ENCODE measurements at regions not wholly inside any gene's neighbourhood (a gene's known extent, or its start where the extent isn't known, plus 50 kb on each side); places are given as distances from the start of the nearest gene placed in this dataset.
"Not testable (repeated sequence)": the region's sequence is repeated elsewhere in the genome, so short reads cannot be mapped to it uniquely, and the experiment has no call there.

DNA sequence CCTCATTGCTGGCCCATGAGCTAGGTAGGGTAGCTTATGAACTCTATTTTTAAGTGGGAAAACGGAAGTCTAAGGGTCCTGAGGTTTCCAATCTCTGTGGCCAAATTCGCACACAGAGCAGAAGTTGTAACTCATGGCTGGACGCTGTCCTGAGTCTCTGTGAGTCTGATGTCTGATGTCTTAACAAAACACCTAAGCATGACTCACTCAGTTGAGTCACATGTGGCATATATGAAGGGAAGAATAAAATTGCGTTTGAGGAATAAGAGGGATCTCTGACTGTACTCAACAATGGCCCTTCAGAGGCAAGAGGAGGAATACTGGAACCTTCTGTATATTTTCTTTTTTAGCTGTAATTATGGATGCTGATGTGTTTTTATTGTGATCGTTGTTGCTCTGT lies 569.7 kb downstream of the RIT2 start:
- DNase-seq (ENCODE audit: low read depth): no peak

DNA sequence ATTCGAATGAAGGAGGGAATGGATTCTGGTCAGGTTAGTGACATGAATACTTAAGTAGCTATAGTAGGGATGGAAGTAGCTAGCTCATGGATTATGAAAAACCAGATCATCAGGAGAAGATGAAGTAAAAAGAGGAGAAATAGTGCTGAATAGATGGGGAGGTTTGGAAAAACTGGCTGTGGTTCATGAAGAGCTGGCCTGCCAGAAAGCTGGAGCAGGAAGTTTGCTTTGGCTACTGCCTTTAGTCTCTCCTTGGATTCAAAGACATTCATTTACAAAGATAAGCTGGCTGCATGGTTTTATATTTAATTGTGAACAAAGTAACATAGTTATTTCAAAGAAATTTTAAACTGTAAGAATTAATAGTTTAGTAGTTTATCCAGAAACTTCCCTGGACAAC lies 567.0 kb downstream of the RIT2 start:
- no peak for DNase-seq (ENCODE audit: low read depth)

DNA sequence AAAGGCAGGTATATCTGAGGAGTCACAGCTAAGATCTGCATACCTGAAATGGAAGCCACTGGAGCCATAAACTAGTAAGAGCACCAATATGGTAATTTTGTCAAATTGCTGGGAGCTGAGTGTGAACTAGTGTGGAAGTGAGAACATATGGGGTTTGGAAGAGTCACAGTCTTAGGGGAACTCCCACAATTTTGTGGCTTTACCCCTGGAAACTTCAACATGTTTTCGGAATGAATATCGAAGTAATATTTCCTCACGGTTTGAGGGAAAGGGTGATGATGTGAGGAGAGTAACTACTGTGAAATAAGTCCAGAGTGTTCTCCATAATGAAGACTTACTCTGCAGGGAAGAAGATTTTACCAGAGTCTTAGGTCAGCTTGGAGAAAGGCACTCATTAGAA lies 565.9 kb downstream of the RIT2 start:
- no peak for DNase-seq (ENCODE audit: low read depth)

DNA sequence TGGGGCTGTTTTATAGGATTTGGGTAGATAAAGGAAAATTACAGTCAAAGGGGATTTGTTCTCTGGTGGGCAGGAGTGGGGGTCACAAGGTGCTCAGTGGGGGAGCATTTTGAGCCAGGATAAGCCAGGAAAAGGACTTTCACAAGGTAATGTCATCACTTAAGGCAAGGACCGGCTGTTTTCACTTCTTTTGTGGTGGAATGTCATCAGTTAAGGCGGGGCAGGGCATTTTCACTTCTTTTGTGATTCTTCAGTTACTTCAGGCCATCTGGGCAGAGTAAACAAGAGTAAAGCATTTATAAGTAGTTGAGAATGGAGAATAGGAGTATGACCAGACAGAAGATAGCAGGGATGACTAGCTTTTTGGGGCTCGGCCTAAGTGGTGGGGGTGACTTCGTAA lies 562.9 kb downstream of the RIT2 start:
- not testable (repeated sequence) for DNase-seq (ENCODE audit: low read depth)

DNA sequence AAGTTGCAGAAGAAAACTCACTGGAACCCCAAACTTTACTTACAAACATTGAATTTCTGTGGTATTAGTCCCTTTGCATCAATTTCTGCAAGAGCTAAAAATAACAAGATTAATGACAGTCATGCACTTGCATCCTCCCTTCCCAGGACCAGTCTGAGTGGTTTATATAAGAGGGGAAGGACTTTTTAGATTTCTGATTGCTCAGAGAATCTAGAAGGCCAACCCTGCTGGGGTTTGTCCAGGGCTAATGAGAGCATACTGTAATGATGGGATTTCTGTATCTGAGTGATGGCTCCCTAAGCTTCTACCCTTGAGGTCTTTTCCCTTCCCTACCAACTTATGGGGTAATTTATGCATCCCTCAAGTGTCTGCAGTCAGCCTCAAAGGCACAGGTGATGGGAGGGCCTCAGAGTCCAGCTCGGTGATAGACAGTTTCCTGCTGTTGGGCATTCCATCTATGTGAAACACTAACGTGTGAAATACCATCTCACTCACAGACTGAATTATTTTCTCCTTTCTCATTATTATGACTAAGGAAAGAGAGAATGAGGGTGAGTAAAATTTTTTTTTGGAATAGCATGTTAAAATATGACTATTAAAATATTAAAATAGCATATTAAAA lies 556.3 kb downstream of the RIT2 start:
- DNase-seq (ENCODE audit: low read depth): no peak

DNA sequence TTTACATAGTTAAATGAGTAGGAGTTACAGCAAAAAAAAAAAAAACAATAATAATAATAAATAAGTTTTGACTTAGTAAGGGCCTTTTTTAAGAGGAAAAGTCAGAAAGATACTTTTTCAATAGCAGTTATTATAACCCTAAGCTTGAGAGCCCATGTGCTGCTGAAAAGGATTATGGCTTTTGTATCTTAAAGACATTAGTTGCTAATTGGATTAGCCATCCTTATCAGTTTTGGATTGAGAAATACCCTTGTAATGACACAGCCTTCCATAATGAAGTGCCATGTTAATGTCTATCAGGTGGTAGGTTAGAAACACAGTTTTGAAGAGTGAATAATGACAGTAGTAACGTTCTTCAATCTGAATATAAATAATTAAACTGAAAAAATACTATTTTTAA lies 554.0 kb downstream of the RIT2 start:
- DNase-seq (ENCODE audit: low read depth): no peak

DNA sequence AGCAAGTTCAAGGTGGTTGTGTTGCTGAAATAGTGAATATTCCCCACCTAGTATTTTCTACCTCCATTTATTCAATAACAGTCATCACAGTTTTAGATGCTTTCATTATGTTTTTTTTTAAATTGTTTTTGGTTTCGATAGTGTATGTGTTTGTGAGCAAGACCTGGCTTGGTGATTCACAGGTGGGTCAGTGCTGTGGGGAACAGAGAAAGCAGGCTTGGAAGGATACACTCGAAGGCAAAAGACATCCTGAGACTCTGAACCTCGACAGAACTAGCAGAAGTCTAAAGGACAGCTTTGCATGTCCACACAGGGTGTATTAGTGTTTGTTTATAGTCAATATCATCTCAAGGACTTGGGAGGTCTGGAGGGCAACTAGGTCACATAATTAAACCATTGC lies 551.5 kb downstream of the RIT2 start:
- DNase-seq (ENCODE audit: low read depth): no peak

DNA sequence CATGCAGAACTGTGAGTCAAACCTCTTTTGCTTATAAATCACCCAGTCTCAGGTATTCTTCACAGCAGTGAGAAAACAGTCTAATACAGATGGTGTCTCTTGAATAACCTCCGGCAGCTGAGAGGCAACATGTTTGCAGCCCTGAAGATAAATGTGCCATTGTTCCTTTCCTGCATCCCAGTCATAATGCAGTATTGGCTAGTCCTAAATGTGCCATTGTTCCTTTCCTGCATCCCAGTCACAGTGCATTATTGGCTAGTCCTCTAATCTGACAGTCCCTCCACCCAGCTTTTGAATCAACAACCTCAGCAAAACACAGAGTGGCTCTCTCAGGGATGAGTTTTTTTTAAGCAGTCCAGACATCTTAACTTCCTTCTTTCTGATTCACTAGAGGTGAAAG lies 550.7 kb downstream of the RIT2 start:
- no peak for DNase-seq (ENCODE audit: low read depth)

DNA sequence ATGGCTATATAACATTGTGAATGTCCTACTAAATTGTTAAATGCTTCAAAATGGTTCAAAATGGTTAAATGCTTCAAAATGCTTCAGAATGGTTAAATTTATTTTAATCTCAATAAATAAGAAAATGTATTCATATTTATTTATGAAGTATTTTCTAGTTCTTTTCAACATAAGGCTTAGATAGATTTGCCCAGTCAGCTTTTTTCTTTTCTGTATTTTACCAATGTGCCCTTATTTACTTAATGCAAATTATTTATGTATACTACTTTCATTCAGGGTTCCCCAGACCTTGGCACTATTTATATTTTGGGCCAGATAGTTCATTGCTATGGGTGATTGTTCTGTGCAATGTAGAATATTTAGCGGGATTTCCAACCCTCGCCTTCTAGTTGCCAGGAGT lies 546.7 kb downstream of the RIT2 start:
- no peak for DNase-seq (ENCODE audit: low read depth)

DNA sequence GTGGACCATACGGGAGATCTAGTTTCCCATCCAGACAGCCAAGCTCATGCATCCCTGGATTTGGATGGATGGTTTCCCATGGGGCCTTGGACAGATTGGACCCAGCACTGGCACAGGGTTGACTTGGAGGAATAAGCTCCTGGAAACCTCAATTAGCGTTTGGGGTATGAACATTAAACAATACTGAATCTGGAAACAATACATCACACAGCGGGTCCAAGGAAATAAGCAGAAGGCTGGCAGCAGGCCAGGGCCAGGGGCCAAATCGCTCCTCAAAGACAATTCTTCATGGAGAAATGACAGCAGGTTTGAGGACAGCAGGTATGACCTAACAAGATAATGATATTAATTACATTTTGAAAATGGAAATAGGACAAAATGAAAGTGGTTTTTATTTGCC lies 540.6 kb downstream of the RIT2 start:
- DNase-seq (ENCODE audit: low read depth): no peak

DNA sequence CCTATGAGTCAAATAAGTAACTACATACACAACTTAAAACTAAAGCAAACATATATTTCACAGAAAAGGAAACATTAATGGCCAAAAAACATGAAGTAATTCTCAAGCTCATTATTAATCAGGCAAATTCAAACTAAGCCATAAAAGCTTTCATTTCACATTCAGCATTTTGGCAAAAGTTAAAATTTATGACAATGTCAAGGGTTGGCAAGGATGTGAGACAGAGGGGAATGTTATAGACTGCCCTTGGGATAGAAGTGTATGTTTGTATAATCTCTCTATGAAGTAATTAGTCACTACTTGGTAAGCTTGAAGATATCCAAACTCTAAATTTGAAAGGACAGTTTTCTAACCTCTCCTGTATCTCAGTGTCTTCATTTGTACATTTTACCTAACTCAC lies 539.4 kb downstream of the RIT2 start:
- DNase-seq (ENCODE audit: low read depth): no peak

DNA sequence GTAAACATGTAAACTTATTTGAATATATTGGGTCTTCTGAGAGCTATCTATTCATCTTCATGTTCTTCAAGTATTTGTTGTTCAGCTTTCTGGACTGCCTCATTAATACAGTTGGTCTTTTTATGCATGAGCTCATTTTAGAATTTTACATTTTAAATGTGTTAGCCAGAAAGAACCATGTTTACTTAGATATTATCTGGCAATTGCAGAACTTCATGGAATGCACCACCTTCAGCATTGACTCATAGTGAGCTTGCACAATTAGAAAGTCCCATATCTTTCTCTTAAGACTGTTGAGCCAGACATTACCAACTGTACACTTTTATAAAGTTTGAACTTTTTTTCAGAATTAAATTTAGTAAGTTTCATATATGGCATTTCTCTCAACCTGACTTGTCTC lies 536.7 kb downstream of the RIT2 start:
- DNase-seq (ENCODE audit: low read depth): no peak

DNA sequence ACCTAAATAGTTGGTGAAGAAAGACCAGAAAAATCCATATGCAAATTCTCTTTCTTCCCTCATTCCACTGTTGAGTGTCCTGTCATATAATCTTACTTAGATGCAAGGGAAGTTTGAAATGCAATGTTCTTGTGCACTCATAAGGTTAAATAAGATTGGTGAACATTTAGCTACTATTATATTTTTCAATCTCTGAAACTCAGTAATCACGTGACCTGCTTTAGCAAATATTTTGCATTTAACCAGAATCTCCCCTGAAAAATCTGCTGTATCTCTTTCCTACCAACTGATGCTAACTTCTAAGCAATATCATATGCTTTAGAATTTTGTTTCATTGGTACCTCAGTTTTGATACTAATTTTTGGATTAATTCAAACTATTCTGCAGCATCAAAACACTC lies 533.2 kb downstream of the RIT2 start:
- DNase-seq (ENCODE audit: low read depth): no peak

DNA sequence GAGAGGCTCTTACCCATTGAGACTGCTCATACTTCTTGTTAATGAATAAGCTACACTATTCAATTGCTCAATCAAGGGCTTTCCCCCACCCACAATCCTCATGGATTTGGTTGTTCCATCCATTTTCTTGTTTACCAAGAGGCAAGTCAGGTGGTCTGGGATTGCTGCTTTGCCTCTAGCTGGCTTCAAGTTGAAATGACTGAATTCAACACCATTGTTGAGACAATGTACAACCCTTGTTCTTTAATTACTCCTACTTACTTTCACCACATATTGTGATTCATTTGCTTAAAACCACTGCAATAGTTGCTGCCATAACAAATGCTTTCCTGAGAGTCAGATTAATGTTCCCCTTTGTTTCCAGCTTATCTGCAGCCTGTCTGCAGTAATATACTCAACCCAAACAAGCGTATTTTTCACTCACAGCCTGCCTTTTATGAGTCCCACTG lies 532.2 kb downstream of the RIT2 start:
- no peak for DNase-seq (ENCODE audit: low read depth)

DNA sequence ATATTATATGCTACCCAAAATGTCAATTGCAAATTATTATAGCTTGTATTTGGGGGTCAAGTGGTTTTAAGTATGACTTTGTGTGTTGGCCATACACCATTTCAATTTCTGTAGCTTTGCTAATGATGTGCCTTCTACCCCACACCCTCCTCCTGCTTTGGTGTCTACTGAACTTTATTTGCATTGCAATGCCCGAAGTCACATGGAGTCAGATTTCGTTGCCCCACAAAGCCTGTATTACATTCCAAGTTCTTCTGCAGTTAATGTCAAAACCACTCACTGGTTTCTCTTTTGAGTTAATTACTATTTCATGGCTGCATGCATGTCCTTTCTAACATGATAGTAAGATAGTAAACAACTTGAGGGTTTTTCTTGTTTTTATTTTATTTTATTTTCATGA lies 528.9 kb downstream of the RIT2 start:
- DNase-seq (ENCODE audit: low read depth): no peak

DNA sequence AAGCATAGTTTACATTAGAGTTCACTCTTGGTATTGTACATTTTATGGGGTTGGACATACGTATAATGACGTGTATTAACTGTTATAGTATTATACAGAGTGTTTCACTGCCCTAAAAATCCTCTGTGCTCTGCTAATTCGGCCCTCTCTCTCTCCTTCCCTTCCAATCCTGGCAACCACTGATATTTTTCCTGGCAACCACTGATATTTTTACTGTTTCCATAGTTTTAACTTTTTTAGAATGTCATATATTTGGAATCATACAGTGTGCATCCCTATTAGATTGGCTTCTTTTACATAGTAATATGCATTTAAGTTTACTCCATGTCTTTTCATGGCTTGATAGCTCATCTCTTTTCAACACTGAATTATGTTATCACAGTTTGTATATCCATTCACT lies 526.7 kb downstream of the RIT2 start:
- DNase-seq (ENCODE audit: low read depth): no peak

DNA sequence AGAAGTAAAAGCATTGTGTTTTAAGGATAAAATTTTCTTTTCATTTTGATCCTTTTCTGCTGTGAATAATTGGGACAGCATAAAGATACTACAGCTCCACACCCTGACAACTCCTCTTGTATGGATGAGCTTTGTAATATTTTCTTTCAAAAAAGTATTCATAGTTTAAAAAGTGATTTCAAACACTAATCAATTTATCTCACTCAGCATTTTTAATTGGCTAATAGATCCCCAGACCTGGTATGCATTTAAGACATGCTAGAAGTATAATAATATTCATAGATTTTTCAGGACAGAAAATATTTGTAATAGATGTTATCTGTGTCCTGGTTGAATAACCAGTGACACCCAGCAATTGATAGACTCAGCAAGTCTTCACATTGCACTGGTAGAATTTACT lies 510.7 kb downstream of the RIT2 start:
- DNase-seq (ENCODE audit: low read depth): no peak

DNA sequence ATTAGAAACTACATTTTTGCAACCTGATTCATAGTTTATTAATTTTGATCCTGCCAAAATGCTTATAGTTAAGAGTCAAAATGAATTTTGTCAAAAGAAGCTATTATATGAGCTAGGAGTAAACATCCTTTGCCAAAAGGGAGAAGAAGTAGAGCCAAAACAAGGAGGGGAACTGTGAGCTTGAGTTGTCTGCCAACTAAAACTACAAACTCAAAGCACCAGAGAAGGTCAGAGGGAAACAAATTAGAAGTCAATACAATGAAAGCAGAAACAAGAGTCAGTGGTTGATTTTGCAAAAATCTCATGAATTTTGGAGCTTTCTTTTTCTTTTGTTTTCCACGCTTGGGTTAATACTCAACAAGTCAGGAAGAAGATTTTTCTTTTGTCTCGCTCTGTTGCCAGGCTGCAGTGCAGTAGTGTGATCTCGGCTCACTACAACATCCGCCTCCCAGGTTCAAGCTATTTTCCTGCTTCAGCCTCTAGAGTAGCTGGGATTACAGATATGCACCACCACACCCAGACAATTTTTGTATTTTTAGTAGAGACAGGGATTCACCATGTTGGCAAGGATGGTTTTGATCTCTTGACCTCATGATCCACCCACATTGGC lies 508.5 kb downstream of the RIT2 start:
- no peak for DNase-seq (ENCODE audit: low read depth)

DNA sequence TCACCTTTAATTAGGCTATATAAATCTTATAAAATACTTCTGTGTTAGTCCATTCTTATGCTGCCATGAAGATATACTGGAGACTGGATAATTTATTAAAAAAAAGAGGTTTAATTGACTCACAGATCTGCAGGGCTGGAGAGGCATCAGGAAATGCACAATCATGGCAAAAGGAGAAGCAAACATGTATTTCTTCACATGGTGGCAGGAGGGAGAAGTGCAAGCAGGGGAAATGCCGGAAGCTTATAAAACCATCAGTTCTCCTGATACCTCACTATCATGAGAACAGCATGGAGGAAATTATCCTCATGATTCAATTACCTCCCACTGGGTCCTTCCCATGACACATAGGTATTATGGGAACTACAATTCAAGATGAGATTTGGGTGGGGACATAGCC lies 504.4 kb downstream of the RIT2 start:
- no peak for DNase-seq (ENCODE audit: low read depth)

DNA sequence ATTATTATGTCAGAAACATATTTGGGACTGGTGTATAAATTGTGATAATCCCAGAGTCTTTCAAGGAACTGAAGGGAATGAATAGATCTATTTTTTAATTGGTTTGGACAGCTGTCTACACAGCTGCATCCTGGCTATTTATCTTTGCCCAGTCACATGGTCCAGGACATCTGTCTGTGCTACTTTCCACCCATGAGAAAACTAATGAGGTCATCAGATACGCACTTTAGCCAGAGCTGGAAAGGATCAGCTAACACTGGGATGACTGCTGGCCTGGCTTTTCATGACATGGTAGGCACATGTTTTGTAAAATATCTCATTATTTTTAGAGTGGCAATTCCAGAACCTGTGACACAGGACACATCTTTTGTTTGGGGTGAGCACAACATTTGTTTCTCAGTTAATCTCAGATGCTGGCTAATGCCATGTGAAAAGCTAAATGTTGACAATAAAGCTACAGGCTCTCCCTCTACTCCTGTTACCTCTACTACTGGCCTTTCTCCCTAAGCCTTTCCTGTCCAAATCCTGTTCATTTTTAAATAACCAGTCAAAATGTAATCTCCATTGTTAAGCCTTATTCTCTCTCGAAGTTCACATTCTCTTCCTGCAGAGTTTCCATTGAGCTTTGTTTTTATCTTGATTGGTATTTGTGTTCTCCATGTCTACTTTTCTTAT lies 500.7 kb downstream of the RIT2 start:
- DNase-seq (ENCODE audit: low read depth): no peak

DNA sequence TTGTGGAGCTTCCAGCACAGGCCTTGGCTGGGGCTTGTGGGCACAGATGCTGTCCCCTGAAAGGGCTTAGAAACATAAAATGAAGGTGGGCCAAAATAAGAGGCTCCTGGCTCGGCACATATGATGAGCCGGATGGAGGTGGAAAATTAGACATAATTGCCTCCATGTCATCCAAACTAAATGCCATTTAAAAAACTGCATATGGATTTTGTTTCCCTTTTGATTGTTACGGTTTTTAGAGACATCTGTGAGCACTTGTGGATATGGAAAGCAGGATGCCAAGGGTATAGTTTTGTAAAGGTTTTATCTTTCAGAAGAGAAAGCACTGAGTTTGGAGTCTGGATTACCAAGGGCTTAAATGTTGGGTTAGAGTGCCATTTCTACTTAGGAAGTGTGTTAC lies 498.3 kb downstream of the RIT2 start:
- DNase-seq (ENCODE audit: low read depth): no peak

DNA sequence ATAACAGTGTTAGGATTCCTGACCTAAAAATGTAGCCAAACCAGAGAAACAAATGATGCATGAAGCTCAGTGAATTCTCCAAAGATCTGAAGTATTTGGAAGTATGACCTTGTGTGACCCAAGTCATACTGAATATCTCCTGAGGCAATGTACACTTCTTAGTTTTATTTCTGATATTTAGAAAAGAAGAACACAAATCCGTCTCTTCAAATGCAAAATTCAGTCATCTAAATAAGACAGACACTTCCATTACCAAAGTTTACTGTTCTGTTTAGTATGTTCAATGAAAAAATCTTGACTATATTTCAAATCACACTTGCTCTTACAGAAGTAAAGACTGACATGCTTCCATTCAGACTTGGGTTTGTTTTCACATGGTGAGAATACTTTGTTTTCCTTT lies 495.7 kb downstream of the RIT2 start:
- no peak for DNase-seq (ENCODE audit: low read depth)

DNA sequence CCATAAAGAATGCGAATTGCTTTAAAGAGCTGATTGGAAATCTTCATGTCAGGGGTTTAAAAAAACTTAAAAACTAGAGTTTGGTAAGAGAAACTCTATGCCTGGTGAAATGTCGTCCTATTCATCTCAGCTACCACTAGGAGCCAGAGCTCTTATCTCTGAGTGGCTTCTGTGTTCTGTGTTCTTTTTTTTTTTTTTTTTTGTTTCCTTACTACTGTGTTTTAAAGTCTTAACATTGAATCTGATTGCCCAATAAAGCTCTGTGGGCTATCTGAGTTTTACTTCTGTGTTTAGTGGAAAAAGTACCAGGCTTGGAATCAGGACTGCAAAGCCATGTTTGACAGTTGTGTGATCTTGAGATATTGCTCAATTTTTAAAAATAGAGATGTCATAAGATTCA lies 494.8 kb downstream of the RIT2 start:
- DNase-seq (ENCODE audit: low read depth): no peak

DNA sequence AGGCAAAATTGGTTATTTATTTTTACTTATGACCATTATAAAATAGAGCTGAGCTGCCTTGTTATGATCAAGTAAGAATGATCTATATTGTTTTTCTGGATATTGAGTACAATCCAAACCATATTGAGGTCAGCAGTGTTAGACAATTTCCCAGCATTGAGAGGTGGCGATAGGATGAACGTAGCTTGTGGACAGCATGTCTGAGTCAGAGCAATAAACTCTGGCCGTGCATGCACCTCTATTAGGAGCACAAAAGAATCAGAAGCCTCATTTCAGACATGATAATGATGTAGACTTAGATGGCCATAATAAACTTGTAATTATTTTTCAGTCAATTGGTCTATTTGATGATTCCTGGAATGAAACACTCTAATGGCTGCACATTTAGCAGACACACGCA lies 491.6 kb downstream of the RIT2 start:
- no peak for DNase-seq (ENCODE audit: low read depth)

All from stimulated activated CD8-positive, alpha-beta memory T cell treated with anti-CD3 and anti-CD28 coated beads, Interleukin-15, amount 100 ng/mL, for 24 hours (primary cell).